Central memory CD8-positive, alpha-beta T cell (primary cell): ENCODE measurements at regions not wholly inside any gene's neighbourhood (a gene's known extent, or its start where the extent isn't known, plus 50 kb on each side); places are given as distances from the start of the nearest gene placed in this dataset.
"Not testable (repeated sequence)": the region's sequence is repeated elsewhere in the genome, so short reads cannot be mapped to it uniquely, and the experiment has no call there.

Experiments
- ATAC-seq: fragments of 150-1000 bp; cut with Tn5 transposase; replicated peaks from 2 replicates; pipeline ENCODE4 v1.10.0; 2022; ENCODE audit warnings: mild to moderate bottlenecking, moderate FRiP score, moderate number of reproducible peaks; ENCODE audit not compliant: poor library complexity, severe bottlenecking; ENCODE audit errors: extremely low read depth
- DNase-seq, 2 donors: peaks; one replicate each; pipeline ENCODE4 v3.0.0; 2021; ENCODE audit warnings: low spot score in 2 of 2
- H3K27ac Mint-ChIP-seq: one replicate; pipeline ENCODE4 v1.8.0; 2022; ENCODE audit warnings: low read depth, mild to moderate bottlenecking, moderate library complexity, mixed read lengths
- H3K27me3 Mint-ChIP-seq: one replicate; pipeline ENCODE4 v1.8.0; 2022; ENCODE audit warnings: mixed read lengths
- H3K36me3 Mint-ChIP-seq: one replicate; pipeline ENCODE4 v1.8.0; 2022; ENCODE audit warnings: mild to moderate bottlenecking, moderate library complexity, mixed read lengths; ENCODE audit not compliant: insufficient read depth
- H3K4me1 Mint-ChIP-seq: one replicate; pipeline ENCODE4 v1.8.0; 2022; ENCODE audit warnings: mixed read lengths
- H3K4me3 Mint-ChIP-seq: one replicate; pipeline ENCODE4 v1.8.0; 2022; ENCODE audit warnings: mild to moderate bottlenecking, moderate library complexity, mixed read lengths
- H3K9me3 Mint-ChIP-seq: one replicate; pipeline ENCODE4 v1.8.0; 2022; ENCODE audit warnings: mixed read lengths

DNA sequence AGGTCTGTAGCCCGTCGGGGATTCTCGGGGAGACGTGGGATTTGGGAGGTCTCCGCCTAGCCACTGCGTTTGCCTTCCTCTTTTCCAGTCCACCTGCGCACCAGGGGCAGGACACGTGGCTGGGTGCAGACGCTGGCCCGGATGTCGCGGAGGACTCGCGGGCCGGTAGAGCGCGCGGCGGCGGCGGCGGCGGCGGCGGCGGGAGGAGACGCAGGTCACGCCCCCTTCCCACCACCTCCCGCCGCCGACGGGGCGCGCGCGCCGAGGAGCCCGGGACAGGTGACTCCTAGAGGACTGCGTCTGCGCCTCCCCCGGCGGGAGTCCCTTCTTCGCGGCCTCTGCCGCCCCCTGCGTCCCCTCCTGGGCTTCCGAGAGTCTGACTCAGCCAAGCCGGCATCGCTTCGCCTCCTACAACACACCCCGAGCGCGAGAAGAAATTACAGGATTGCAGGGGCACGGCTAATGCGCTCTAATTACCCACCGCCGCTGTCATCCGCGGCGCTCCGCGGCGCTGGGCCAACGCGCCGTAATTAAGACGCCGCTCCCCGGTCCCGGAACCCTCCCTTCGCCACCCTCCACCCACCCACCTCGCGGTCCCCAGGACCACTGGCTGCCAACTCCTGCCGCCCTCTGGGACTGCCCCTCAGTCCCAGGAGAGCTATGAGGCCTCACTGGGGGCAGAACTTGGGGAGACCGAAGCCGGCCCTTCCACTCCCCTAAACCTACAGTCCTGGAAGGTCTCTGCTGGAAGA, 124.5 kb downstream of the MRPL14 start:
- H3K4me1 Mint-ChIP-seq: peaks cover 9% of the 10 kb centered on the region
- peaks cover 3% of the 10 kb centered on the region for H3K36me3 Mint-ChIP-seq
- H3K4me3 Mint-ChIP-seq: peak overlapping the region; percentile 64
- H3K27ac Mint-ChIP-seq: no peak overlapping the region
- peaks cover 59% of the 10 kb centered on the region for H3K27me3 Mint-ChIP-seq
- DNase-seq (peak in 1 of 2 donors; percentile 32), ATAC-seq (peak; percentile 51)
- H3K9me3 Mint-ChIP-seq: no peaks in the 10 kb centered on the region

GRCh38 chr6:44002067-44002592, 125.1 kb downstream of the MRPL14 start:
- DNase-seq (no peak), ATAC-seq (peak; percentile 37)
- peaks cover 3% of the 10 kb centered on the region for H3K36me3 Mint-ChIP-seq

DNA sequence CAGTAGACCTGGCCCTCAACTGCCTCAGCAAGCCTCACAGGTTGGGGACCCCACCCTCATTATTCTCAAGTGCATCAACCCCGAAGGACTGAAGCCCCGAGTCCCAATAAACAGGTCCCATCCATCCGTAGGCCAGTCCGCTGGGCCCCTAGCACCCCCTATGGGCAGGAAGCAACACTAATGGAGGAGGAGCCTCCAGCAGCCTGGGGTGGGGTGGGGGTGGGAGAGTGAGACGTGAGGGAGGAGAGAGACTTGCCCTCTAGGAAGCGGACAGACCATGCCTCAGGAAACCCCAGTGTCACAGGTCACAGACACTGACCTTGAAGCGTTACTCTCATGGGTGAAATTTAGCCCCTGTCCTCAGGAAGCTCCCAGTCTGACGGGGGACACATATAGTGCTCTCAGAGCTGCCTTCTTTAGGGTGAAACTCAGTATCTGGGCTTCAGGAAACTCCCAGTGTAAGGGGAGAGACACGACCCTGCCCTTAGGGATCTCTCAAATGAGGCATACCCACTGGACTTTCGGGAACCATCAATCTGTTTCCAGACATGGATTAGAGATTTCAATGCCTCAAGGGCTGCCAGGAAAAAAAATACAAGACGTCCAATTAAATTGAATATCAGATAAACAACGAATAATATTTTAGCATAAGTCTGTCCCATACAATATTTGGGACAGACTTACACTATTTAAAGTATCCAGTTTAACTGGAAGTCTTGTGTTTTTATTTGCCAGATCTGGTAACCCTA, 125.8 kb downstream of the MRPL14 start:
- peak overlapping the region; percentile 64 for H3K4me3 Mint-ChIP-seq
- peaks cover 46% of the 10 kb centered on the region for H3K27me3 Mint-ChIP-seq
- no peak for ATAC-seq
- H3K36me3 Mint-ChIP-seq: peaks cover 3% of the 10 kb centered on the region
- no peak for DNase-seq
- H3K27ac Mint-ChIP-seq: no peak overlapping the region
- H3K4me1 Mint-ChIP-seq: peaks cover 9% of the 10 kb centered on the region
- H3K9me3 Mint-ChIP-seq: no peaks in the 10 kb centered on the region

More at GRCh38 chr6:44002067-44002592, 125.1 kb downstream of the MRPL14 start:
- Mint-ChIP-seq H3K4me3 (peak overlapping the region; percentile 64), H3K27me3 (peaks cover 53% of the 10 kb centered on the region), H3K4me1 (peaks cover 9% of the 10 kb centered on the region), H3K27ac (no peak overlapping the region), H3K9me3 (no peaks in the 10 kb centered on the region)

DNA sequence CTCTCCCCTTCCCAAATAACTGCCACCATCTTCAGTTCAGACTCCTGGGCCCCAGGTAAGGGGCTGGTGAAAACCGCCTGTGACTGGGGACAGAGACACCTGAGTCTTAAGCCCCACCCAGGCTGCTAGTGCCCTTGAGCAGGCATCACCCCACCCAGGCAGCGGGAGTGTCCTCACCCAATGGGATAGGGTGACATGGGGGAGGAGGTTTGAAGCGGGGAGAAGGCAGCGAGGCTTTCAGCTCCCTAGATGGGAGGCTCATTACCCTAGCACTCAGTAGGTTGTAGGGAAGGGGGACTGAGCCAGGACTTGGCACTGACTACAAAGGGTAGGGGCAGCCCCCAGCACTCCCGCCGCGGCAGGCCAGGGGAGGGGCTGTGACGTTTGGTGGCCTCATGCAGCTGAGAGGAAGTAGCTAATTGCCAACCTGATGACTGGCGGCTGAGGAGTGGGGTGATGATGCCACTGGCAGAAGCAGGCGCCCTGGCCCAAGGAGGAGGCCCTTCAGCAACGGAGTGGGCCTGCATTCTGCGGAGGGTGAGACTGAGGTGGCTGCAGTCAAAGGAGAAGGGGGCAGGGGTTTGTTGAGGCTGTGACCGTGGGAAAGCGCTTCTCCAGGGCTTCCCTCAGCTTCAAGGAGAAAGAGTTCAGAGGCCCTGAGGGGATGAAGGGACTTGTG, 126.9 kb downstream of the MRPL14 start:
- DNase-seq (no peak), ATAC-seq (peak; percentile 16)
- Mint-ChIP-seq H3K4me1 (peaks cover 9% of the 10 kb centered on the region), H3K36me3 (peaks cover 3% of the 10 kb centered on the region), H3K27ac (no peak overlapping the region), H3K27me3 (peaks cover 34% of the 10 kb centered on the region), H3K4me3 (no peak overlapping the region), H3K9me3 (no peaks in the 10 kb centered on the region)

- H3K27me3 Mint-ChIP-seq: peaks cover 27% of the 10 kb centered on the region
- ATAC-seq (no peak), DNase-seq (no peak)
- H3K4me1 Mint-ChIP-seq: peaks cover 9% of the 10 kb centered on the region
- peaks cover 3% of the 10 kb centered on the region for H3K36me3 Mint-ChIP-seq
- H3K4me3 Mint-ChIP-seq: no peak overlapping the region
- no peak overlapping the region for H3K27ac Mint-ChIP-seq
- H3K9me3 Mint-ChIP-seq: no peaks in the 10 kb centered on the region
These were observed 127.6 kb downstream of the MRPL14 start for GRCh38 chr6:43999628-44000027.

- DNase-seq, H3K4me3 Mint-ChIP-seq, H3K27ac Mint-ChIP-seq, ATAC-seq, H3K36me3 Mint-ChIP-seq, H3K4me1 Mint-ChIP-seq, H3K9me3 Mint-ChIP-seq: not testable (repeated sequence)
- H3K27me3 Mint-ChIP-seq: peaks cover 18% of the 10 kb centered on the region
These were observed 128.5 kb downstream of the MRPL14 start for GRCh38 chr6:43998592-43999243.

GRCh38 chr6:43997990-43998585, 129.2 kb downstream of the MRPL14 start:
- not testable (repeated sequence) for H3K27ac Mint-ChIP-seq

DNA sequence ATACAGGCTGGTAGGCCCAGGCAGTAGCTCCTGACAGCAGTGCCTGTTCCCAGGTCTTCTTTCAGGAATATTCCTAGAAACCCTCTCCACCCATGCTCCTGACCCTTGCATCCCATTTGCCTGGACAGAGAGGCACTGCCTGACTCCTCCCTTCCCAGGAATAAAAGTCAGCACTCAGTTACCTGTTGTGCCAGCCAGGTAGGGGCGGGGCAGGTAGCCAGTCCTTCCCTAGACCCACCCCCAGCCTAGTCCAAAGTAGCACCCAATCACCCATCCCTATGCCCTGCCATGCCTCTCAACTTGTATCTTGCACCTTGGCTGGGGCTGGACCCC, 129.9 kb downstream of the MRPL14 start:
- ATAC-seq (no peak), DNase-seq (no peak)
- Mint-ChIP-seq H3K36me3 (peaks cover 3% of the 10 kb centered on the region), H3K27me3 (peaks cover 11% of the 10 kb centered on the region), H3K27ac (no peak overlapping the region), H3K4me3 (no peak overlapping the region), H3K4me1 (peaks cover 9% of the 10 kb centered on the region), H3K9me3 (no peaks in the 10 kb centered on the region)

More at GRCh38 chr6:43997990-43998585, 129.2 kb downstream of the MRPL14 start:
- H3K36me3 Mint-ChIP-seq, H3K4me3 Mint-ChIP-seq, H3K4me1 Mint-ChIP-seq, H3K9me3 Mint-ChIP-seq, ATAC-seq, DNase-seq: not testable (repeated sequence)
- peaks cover 12% of the 10 kb centered on the region for H3K27me3 Mint-ChIP-seq

DNA sequence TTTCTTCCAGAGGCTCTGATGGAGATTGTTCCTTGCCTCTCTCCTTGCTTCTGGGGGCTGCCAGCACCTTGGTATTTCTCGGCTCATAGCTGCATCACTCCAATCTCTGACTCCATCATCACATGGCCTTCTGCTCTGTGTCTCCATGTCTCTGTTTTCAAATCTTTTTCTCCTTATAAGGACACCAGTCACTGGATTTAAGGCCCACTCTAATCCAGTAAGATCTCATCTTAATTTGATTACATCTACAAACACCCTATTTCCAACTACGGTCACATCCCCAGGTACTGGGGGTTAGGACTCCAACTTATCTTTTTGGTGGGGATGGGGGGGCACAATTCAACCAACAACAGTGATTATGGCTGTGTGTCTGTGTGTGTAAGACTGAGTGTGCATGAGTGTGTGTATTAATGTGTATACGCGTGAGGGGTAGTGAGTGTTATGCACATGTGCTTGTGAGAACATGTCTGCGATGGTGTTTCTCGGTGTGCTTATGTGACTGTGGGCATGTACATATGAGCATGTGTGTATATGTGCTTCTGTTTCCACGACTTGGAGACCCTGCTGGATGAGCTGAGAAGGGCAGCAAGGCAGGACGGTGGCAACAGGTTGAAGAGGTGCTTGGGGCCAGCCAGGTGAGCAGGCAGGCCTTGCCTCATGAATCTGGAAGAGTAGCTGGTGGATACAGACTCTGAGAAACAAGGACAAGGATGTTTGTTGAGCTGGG, 130.5 kb downstream of the MRPL14 start:
- no peaks in the 10 kb centered on the region for H3K9me3 Mint-ChIP-seq
- ATAC-seq: no peak
- H3K4me3 Mint-ChIP-seq: no peak overlapping the region
- H3K27me3 Mint-ChIP-seq: peaks cover 11% of the 10 kb centered on the region
- no peak overlapping the region for H3K27ac Mint-ChIP-seq
- H3K36me3 Mint-ChIP-seq: peaks cover 3% of the 10 kb centered on the region
- no peak for DNase-seq
- H3K4me1 Mint-ChIP-seq: peaks cover 9% of the 10 kb centered on the region

DNA sequence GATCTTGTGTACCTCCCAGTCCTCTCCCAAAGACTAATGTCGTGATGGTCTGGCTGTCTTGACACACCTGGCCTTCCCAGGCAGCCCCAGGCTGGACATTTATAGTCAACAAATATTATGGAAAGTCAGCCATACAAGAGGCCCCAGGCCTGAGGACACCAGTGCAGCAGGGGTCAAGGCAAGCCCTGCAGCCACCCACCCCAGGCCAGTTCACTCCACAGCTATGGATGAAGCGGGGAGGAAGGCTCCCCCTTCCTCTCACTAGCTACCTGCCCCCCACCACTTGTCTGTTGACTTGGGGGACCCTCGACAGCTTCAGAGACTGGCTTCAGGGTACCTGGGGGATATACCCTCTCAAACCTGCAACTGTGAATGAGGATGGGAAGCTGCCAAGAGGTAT, 132.1 kb downstream of the MRPL14 start:
- DNase-seq (no peak), ATAC-seq (no peak)
- Mint-ChIP-seq H3K36me3 (peaks cover 3% of the 10 kb centered on the region), H3K9me3 (no peaks in the 10 kb centered on the region), H3K27me3 (peaks cover 3% of the 10 kb centered on the region), H3K27ac (no peak overlapping the region), H3K4me3 (no peak overlapping the region), H3K4me1 (peaks cover under 1% of the 10 kb centered on the region)

DNA sequence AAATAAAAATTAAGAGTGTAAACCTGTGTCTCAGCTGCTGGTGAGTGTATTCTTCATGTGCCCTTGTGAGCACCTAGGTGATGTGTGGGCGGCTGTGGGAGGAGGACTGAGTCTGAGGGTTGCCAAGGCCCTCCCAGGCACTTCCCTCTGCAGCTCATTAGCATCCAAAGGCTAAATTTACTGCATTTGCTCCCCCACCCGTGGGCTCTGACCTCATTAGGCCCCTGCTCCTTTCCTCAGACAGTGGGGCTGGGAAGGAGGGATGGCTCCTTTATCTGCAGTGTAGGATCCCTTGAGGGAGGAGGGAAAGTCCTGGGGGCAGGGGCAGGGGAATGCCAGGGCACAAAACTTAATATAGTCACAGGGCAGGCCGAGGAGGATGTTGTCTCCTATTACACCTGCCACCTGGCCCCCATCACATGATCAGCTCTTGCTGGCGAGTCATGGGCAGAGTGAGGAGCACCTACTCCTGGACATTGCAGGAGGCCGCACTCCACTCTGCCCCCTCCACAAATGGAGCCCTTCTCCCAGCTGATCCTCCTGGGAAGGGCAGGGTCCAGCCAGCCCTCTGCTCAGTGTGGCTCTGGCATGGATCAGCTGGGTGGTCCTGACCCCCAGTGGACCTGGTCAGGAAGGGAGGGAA, 133.2 kb downstream of the MRPL14 start:
- Mint-ChIP-seq H3K4me3 (no peak overlapping the region), H3K9me3 (no peaks in the 10 kb centered on the region), H3K27me3 (peaks cover 9% of the 10 kb centered on the region), H3K36me3 (no peaks in the 10 kb centered on the region), H3K4me1 (no peaks in the 10 kb centered on the region), H3K27ac (no peak overlapping the region)
- no peak for DNase-seq
- ATAC-seq: no peak
